ENCODE measurements at regions not wholly inside any gene's neighbourhood (a gene's known extent, or its start where the extent isn't known, plus 50 kb on each side); places are given as distances from the start of the nearest gene placed in this dataset.
"Not testable (repeated sequence)": the region's sequence is repeated elsewhere in the genome, so short reads cannot be mapped to it uniquely, and the experiment has no call there.

- peak; percentile 42 for DNase-seq (ENCODE audit: low read depth)
Observed at GRCh38 chr4:103853627-103854026, 133.8 kb upstream of the TACR3 start.

DNA sequence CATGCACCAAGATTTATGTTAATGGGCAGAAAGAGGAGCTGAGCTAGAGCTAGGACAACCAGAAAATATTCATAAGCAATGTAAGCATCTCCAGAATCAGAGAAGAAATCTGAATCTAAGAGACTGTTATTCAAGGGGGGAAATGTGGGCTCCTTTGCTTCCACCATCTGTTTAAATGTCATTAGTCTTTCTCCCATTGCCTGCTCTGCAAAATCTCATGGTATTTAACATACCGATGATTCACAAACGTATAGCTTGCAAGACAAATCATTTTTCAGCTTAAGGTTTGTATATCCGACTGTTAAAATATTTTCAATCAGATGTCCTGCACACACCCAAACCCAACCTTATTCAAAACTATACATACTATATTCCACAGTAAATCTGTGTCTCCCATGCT, 133.4 kb upstream of the TACR3 start:
- DNase-seq (ENCODE audit: low read depth), result no peak

- DNase-seq (ENCODE audit: low read depth), result no peak
Observed at GRCh38 chr4:103845075-103845474, 125.3 kb upstream of the TACR3 start.

DNA sequence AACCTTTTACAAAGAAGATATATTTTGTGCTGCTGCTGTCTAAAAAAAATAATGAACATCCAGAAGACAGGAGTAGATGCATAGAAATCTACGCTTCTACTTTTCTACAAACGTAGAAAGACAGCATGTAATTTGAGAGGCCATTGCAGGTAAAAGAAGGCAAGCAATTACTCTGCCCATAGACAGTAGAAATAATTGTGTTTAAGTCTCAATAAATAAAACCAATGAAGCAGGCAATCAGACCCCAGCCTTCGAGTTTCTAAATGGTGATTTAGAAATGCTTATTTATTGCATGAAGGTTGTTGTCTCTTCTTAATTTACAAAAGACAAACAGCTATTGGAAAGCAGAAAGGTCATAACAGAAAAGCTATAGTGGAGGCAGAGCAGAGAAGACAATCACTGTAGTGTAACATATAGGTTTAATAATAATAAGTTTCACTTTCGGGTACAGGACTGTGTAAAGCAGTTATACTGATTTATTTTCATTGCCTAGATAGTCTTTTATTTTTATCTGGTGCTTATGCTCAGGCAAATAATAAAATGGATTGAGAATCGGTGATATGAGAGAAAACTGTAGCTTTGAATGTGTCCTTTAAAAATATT, 123.0 kb upstream of the TACR3 start:
- DNase-seq (ENCODE audit: low read depth), result no peak

GRCh38 chr4:103842076-103842475, 122.3 kb upstream of the TACR3 start:
- no peak for DNase-seq (ENCODE audit: low read depth)

DNA sequence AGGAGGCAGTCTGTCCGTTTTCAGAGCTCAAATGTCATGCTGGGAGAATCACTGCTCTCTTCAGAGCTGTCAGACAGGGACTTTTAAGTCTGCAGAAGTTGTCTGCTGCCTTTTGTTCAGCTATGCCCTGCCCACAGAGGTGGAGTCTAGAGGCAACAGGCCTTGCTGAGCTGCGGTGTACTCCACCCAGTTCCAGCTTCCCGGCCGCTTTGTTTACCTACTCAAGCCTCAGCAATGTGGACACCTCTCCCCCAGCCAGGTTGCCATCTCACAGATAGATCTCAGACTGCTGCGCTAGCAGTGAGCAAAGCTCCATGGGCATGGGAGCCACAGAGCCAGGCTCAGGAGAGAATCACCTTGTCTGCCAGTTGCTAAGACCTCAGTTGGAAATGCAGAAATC, 90.5 kb upstream of the TACR3 start:
- DNase-seq (ENCODE audit: low read depth), result not testable (repeated sequence)

DNA sequence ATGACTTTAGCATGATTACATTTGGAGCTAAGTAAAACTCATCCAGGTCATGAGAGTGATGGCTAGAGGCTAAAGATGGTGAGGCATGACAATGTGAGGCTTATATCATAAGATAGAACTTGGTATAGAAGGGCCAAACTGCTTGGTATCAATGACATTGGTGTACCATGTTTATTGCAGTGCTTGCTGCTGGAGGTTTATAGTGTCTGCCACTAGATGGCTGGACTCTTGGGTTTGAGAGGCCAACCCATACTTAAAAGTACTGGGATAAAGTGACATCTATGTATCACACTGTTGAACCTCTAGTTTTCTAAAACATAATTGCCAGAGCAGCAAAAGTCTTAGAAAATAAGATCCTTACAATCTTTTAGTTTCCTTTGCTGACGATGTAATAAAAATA, 83.0 kb upstream of the TACR3 start:
- DNase-seq (ENCODE audit: low read depth), result no peak

- no peak for DNase-seq (ENCODE audit: low read depth)
Observed at GRCh38 chr4:103787057-103787456, 67.3 kb upstream of the TACR3 start.

DNA sequence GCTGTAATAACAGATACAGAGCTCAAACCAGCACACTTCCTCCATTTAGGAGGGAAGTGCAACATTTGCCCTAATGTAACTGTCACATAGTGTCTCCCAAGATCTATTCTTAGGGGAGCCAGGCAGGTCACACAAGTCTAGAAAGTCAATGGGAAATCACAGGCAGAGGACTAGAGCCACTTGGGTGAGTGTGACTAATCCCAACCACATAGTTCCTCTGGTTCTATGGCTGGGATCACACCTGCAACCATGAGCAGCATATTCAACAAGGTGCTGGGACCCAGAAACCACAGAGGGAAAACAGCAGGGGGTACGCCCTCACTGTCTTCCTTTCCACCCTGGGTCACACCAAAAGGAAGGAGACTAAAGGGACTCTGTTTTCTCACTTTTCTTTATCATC, 66.8 kb upstream of the TACR3 start:
- no peak for DNase-seq (ENCODE audit: low read depth)

- peak; percentile 61 for DNase-seq (ENCODE audit: low read depth)
Observed at GRCh38 chr4:103786014-103786413, 66.2 kb upstream of the TACR3 start.

- DNase-seq (ENCODE audit: low read depth), result no peak
Observed at GRCh38 chr4:103778221-103778620, 58.4 kb upstream of the TACR3 start.

DNA sequence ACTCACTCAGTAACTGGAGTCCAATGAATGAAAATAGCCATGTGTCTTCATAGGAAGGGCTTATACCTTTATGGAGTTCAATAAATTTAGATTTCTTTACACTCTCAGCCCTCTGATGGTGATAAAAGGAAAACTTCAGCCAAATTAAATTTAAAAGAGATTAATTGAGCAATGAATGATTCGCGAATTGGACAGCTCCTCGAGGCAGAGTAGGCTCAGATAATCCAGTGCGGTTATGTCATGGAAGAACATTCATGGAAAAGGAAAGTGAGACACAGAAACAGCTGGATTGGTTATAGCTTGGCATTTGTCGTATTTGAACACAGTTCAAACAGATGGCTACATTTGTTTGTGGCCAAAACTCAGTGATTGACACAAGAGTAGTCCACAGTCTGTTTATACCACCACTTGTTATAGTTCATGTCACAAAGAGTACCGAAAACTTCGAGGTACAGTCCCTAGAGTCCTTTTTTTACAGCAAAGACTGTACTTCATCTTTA, 54.6 kb upstream of the TACR3 start:
- no peak for DNase-seq (ENCODE audit: low read depth)

DNA sequence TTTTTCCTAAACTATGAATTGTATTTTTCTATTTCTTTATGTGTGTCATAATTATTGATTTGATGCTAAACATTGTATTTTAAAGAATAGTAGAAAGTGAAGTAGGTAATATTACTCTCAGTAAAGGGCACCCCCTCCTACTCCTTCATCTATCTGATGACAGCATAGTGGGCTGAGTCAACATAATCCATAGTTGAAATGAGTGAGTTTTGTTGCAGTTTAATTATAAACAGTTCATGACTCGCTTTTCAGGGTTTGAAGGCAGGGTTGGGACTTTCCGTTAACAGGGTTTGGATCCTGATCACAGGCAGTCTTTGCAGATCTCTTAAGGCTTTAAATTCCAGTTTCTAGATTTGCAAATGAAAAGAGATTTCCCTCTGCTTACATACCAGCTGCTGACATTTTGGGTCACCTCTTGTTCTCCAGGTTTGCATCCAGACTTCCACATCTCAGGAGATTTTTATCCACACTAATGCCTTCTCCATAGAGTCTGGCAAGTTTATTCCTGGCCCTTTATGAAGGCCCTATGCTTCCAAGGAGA, 54.0 kb upstream of the TACR3 start:
- DNase-seq (ENCODE audit: low read depth), result peak; percentile 10

Data from ELR (cell line).